Endodermal cell (in vitro differentiated cells): ENCODE measurements at regions not wholly inside any gene's neighbourhood (a gene's known extent, or its start where the extent isn't known, plus 50 kb on each side); places are given as distances from the start of the nearest gene placed in this dataset.
A peak's percentile ranks its signal among the peaks of the same experiment; 100 is the strongest.

ENCODE experiments used
- DNase-seq: peaks from one replicate; pipeline ENCODE4 v3.0.0-alpha.2; 2017
- H3K27ac ChIP-seq: 2 replicates; pipeline ENCODE4 v1.5.1; 2013; ENCODE audit warnings: mild to moderate bottlenecking, low read depth, low read length, moderate library complexity
- H3K27me3 ChIP-seq: 2 replicates; pipeline ENCODE4 v1.6.1; 2013; ENCODE audit warnings: mild to moderate bottlenecking, low read length, moderate library complexity; ENCODE audit not compliant: insufficient read depth, control insufficient read depth, poor library complexity, severe bottlenecking
- H3K36me3 ChIP-seq: 2 replicates; pipeline ENCODE4 v1.7.0; 2013; ENCODE audit warnings: mild to moderate bottlenecking, low read length, moderate library complexity; ENCODE audit not compliant: control insufficient read depth, insufficient read depth
- H3K4me1 ChIP-seq: one replicate; pipeline ENCODE4 v1.7.0; 2013; ENCODE audit warnings: low read length; ENCODE audit not compliant: control insufficient read depth, insufficient read depth
- H3K4me3 ChIP-seq: 2 replicates; pipeline ENCODE4 v1.5.1; 2013; ENCODE audit warnings: mild to moderate bottlenecking, low read length, moderate library complexity
- H3K9ac ChIP-seq: 2 replicates; pipeline ENCODE4 v1.6.1; 2013; ENCODE audit warnings: mild to moderate bottlenecking, low read length, moderate library complexity; ENCODE audit not compliant: poor library complexity, severe bottlenecking; ENCODE audit errors: extremely low read depth
- H3K9me3 ChIP-seq: 2 replicates; pipeline ENCODE4 v1.6.1; 2013; ENCODE audit warnings: mild to moderate bottlenecking, low read length, moderate library complexity; ENCODE audit not compliant: control insufficient read depth
- H3K27ac Mint-ChIP-seq: 2 replicates; pipeline ENCODE4 v1.8.0; 2020; ENCODE audit warnings: mixed read lengths
- H3K27me3 Mint-ChIP-seq: 2 replicates; pipeline ENCODE4 v1.8.0; 2021; ENCODE audit warnings: mild to moderate bottlenecking, mixed read lengths; ENCODE audit not compliant: insufficient read depth
- H3K36me3 Mint-ChIP-seq: 2 replicates; pipeline ENCODE4 v1.8.0; 2020; ENCODE audit warnings: low read depth, mixed read lengths
- H3K4me1 Mint-ChIP-seq: 2 replicates; pipeline ENCODE4 v1.8.0; 2020; ENCODE audit warnings: mixed read lengths
- H3K4me3 Mint-ChIP-seq: 2 replicates; pipeline ENCODE4 v1.8.0; 2020; ENCODE audit warnings: mild to moderate bottlenecking, moderate library complexity, mixed read lengths
- H3K9me3 Mint-ChIP-seq: 2 replicates; pipeline ENCODE4 v1.8.0; 2020; ENCODE audit warnings: mild to moderate bottlenecking, mixed read lengths
- CTCF ChIP-seq: fragments of 200-600 bp; sonication (generic); conservative IDR thresholded peaks from 2 replicates; pipeline ENCODE4 v1.5.0; 2021; ENCODE audit warnings: antibody characterized with exemption, mild to moderate bottlenecking
- WGBS, 2 experiments: methylation state at CpG; one replicate each; pipeline versions ENCODE4 v1.1.5 to v1.1.7; 2013; ENCODE audit warnings: missing lambda C conversion rate in 2 of 2, mixed read lengths in 1 of 2; ENCODE audit not compliant: insufficient coverage in 1 of 2, insufficient read length in 1 of 2; 5-methylcytosine and 5-hydroxymethylcytosine counted together

- peaks cover 9% of the 10 kb centered on the region for H3K27me3 Mint-ChIP-seq
These were observed 93.5 kb upstream of the MVB12B start for GRCh38 chr9:126233175-126233574.

GRCh38 chr9:126233913-126234525 is 92.6 kb upstream of the MVB12B start:
- Histone ChIP-seq H3K4me3 (no peak overlapping the region), H3K9ac (no peak overlapping the region), H3K27me3 (no peaks in the 10 kb centered on the region), H3K9me3 (no peaks in the 10 kb centered on the region), H3K27ac (no peak overlapping the region), H3K4me1 (no peaks in the 10 kb centered on the region), H3K36me3 (no peaks in the 10 kb centered on the region)
- peak; percentile 31 for DNase-seq
- Mint-ChIP-seq H3K36me3 (no peaks in the 10 kb centered on the region), H3K9me3 (peaks cover 3% of the 10 kb centered on the region), H3K27ac (no peak overlapping the region), H3K4me3 (no peak overlapping the region), H3K4me1 (no peaks in the 10 kb centered on the region), H3K27me3 (peaks cover 5% of the 10 kb centered on the region)
- WGBS, 2 experiments: 93 to 94% methylated on average over 20 to 21 of the region's 21 CpGs
- TF ChIP-seq CTCF: no peak

More at GRCh38 chr9:126233175-126233574, 93.5 kb upstream of the MVB12B start:
- no peak for TF ChIP-seq CTCF
- 90 to 91% methylated on average over 5 to 9 of the region's 9 CpGs for WGBS, 2 experiments
- H3K4me1 ChIP-seq: no peaks in the 10 kb centered on the region
- Mint-ChIP-seq H3K4me1 (no peaks in the 10 kb centered on the region), H3K27ac (no peak overlapping the region), H3K36me3 (no peaks in the 10 kb centered on the region), H3K9me3 (peaks cover 3% of the 10 kb centered on the region), H3K4me3 (no peak overlapping the region)
- no peaks in the 10 kb centered on the region for H3K27me3 ChIP-seq
- H3K9me3 ChIP-seq: no peaks in the 10 kb centered on the region
- no peak overlapping the region for H3K27ac ChIP-seq
- no peaks in the 10 kb centered on the region for H3K36me3 ChIP-seq
- H3K9ac ChIP-seq: no peak overlapping the region
- peak; percentile 35 for DNase-seq
- no peak overlapping the region for H3K4me3 ChIP-seq

GRCh38 chr9:126234681-126235335 is 91.8 kb upstream of the MVB12B start:
- Histone ChIP-seq H3K36me3 (no peaks in the 10 kb centered on the region), H3K27me3 (no peaks in the 10 kb centered on the region), H3K9me3 (no peaks in the 10 kb centered on the region), H3K4me1 (no peaks in the 10 kb centered on the region), H3K4me3 (no peak overlapping the region), H3K27ac (no peak overlapping the region), H3K9ac (no peak overlapping the region)
- Mint-ChIP-seq H3K4me3 (no peak overlapping the region), H3K9me3 (peaks cover 3% of the 10 kb centered on the region), H3K27ac (no peak overlapping the region), H3K27me3 (peaks cover 4% of the 10 kb centered on the region), H3K4me1 (no peaks in the 10 kb centered on the region), H3K36me3 (no peaks in the 10 kb centered on the region)
- no peak for TF ChIP-seq CTCF
- 90 to 91% methylated on average over 6 to 8 of the region's 8 CpGs for WGBS, 2 experiments
- peak; percentile 25 for DNase-seq
